Dedifferentiated amniotic fluid mesenchymal stem cell (primary cell): ENCODE measurements at regions not wholly inside any gene's neighbourhood (a gene's known extent, or its start where the extent isn't known, plus 50 kb on each side); places are given as distances from the start of the nearest gene placed in this dataset.

Experiments used
- DNase-seq: peaks from one replicate; pipeline ENCODE4 v3.0.0-alpha.2; 2016; ENCODE audit errors: extremely low spot score

GRCh38 chr17:77419095-77419494, 278.3 kb downstream of the SEC14L1 start:
- no peak for DNase-seq

DNA sequence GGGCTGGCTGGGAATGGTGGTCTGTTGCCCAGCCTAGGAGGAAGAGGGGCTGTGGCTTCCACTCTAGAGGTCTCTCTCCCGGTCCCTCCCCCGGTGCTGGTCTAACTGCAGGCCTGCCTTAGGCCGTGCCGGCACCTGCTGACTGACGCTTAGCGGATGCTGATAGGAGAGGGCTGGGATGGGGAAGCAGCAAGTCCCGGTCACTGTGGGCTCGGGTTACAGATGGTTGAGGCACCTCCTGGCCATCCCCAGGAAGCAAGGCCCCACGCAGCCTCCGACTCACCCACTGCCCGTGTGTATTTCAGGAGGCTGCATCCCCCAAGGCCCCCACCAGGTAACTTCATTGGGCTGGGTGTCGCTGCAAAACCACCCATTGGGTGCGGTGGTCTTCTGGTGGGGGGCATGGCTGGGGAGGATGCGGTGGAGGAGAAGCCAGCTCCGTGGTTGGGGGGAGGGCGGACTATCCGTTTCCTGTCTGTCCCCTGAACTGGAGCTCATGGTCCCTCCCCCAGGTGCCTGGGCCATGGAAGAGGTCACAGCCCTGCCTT, 278.9 kb downstream of the SEC14L1 start:
- no peak for DNase-seq

- DNase-seq, result no peak
These were observed 279.5 kb downstream of the SEC14L1 start for GRCh38 chr17:77420095-77420803.

DNA sequence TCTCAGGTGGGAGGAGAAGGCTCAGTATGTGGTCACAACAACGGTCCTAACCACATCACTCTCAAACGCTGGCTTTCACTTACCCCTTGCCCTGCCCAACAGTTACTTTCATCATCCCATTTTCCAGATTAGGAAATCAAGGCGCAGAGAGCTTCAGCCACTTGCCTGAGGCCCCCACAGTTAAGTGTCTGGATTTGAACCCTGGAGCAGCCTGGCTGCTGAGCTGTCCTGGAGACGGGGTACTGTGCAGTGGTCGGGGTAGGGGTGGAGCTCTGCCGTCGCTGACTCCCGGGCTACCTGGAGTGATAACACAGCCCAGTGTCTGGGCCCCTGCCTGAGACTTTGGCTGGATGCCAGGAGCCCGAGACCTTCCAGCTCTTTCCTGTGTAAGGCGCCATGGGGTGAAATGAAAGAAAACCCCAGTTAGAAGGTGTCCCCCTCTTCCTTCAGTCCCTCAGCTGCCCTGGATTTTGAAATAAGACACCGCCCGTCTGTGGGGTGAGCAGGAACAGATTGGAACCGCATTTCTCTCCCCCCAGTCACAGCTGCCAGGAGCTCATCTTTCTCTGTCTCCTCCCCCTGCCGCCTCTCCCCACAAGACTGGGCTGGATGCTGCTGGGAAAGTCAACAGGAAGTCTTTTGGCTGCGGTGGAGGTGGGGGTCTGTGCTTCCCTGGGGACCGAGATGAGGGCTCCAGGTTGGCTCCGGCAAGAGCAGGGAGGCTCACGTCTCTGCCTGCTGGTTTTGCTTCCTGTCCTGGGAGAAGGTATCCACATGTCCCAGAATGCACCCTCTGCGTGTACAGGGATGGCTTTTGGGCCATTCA, 280.2 kb downstream of the SEC14L1 start:
- DNase-seq, result peak; percentile 59

- no peak for DNase-seq
These were observed 280.8 kb downstream of the SEC14L1 start for GRCh38 chr17:77421630-77421972.

GRCh38 chr17:77422104-77422747, 281.5 kb downstream of the SEC14L1 start:
- no peak for DNase-seq

GRCh38 chr17:77422748-77423113, 282.0 kb downstream of the SEC14L1 start:
- DNase-seq, result no peak

DNA sequence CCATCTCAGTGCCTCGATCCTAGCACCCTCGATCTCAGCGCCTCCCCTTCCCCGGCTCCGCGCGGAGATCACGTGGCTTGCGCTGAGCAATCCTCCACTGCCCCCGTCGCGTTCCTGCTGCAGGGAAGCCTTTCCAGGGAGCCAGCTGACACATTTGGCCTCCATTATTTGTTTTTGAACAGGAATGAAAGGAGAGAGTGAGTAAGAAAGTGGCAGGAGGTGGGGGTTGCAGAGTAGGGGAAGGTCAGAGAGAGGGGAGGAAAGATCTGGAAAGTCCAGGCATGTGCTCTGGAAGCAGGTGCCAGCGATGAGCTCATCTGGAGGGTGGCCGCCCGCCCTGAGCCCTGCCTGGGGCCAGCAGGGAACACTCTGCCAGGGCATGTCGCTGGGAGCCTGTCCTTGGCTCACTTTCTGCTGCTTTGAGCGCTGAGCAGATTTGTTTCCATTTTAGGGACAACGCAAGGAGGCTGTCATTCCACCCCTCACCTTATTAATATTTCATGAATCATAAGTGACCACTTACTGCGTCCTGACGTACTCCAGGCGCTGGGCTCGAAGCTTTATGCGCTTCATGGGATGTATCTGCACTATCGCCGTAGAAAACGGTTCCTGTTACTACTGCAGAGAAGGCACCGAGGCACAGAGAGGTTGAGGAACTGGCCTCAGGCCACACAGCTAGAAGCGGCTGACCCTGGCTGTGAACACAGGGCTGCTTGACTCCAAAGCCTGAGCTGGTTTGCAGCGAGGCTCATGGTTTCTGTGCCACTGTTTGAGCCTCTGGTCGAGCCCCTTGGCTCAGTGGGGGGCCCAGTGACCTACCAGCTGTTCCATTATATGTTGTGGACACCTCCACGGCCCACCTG, 283.1 kb downstream of the SEC14L1 start:
- DNase-seq, result peak; percentile 82

DNA sequence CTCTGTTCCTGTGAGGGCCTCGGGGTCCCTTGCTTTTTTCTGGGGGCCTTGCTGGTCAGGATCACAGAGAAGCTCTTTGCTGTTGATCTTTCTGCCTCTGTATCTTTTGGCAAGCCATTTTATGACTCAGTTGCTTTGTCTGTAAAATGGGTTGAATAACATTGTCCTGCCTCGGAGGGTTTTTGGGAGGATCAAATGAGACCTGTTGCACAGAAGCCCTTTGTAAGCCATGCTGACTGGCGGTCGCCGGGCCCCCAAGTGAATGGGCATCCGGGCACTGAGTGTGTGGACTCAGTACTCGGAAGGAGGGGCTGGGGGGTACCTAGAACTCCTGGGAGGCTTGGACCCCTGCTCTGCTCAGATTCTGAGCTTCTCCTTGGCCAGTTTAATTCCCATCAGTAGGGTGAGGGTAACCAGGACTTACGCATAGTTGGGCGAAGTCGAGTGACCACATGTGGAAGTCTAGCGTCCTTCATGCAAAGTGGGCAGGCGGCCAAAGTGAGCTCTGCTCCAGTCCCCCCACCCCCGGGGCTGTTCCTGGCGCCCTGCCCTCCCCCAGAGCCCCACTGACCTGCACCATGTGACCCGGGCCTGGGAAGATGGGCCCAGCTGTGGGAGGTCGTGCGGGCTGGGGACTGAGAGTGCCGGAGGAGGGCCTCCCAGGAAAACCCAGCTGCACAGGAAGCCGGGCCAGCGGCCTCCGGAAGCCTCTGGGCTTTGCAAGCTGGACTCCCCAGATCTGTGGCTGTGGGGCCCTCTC, 284.0 kb downstream of the SEC14L1 start:
- DNase-seq, result peak; percentile 51

DNA sequence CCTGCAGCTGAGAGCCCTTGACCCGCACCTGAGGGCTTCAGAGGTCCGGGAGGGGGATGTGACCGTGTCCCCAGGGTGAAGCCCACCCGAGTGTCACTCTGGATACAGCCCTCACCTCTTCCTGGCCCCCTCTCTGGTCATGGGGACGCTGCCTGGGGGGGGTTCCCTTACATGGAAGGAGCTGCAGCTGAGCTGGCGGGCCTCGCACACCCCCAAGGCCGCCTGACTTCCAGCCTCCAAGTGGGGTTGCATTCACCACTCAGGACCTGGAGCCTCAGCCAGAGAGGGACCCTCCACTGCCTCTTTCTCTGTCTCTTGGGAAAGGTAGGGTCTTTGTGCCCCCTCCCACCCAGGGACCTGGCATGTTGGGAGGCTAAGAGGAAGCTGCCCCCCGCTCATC, 284.6 kb downstream of the SEC14L1 start:
- DNase-seq, result no peak

DNA sequence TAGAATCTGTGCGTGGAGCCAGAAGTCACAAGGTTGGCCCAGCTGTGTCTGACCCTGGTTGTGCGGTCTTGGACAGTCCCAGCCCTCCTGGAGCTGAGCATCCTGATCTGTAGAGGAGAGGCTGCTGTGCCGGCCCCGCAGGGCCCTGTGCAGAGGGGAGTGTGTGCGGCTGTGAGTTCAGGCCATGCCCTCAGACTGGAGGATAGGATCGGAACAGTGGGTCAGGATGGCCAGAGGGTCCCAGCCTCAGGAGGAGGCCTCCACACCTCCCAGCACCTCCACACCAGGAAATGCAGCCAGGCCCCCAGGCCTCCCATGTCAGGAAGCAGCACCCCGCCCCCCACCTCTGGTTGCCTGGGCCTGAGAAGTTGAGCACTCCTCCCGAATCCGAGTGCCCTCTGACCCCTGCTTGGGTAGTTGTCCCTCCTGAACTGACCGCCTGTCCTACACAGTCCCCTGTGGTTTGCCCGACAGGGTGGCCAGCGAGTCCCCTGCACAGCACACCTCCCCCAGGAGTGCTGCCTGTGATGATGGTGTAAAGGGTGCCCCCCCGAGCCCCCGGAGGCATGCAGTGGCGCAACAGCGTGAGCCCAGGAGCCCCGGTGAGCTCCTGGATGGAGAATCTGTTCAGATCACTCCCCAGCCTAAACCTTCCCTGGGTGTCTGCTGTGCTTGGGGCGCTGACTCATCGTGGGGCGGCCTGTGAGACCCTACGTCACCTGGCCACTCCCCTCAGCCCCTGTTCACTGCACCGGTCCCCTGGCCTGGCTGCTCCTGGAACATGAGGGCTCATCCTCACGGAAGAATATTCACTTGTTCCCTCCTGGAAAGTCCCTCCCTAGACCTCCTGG, 285.2 kb downstream of the SEC14L1 start:
- no peak for DNase-seq

DNA sequence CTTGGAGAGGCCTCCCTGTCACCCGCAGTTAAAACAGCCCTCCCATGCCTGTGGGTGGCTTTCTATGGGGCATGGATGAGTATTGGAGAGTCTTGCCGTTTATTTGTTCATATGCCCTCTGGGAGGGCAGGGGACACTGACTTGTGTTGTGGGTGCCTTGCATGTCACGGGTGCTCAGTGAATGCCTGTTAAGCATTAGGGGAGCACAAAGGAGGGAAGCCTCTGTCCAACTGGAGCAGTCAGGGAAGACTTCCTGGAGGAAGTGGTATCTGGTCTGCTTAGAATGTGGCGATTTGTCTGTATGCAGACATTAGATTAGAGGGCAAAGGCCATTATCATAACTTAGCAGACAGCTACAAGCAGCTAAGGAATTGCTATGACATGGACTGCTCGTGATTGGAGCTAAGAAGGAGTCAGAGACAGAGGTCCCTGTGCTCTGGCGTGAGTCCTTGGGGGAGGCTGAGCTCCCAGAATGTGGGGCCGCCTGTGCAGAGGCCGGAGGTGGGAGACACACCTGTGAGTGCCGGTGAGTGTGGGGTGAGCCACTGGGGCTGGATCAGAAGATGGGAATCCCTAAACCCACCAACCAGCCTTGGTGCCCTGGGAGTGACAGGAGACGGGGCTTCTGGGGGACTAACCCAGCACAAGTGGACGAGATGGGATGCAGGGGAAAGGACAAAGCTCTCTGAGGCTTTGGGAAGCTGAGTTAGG, 286.1 kb downstream of the SEC14L1 start:
- DNase-seq, result no peak

DNA sequence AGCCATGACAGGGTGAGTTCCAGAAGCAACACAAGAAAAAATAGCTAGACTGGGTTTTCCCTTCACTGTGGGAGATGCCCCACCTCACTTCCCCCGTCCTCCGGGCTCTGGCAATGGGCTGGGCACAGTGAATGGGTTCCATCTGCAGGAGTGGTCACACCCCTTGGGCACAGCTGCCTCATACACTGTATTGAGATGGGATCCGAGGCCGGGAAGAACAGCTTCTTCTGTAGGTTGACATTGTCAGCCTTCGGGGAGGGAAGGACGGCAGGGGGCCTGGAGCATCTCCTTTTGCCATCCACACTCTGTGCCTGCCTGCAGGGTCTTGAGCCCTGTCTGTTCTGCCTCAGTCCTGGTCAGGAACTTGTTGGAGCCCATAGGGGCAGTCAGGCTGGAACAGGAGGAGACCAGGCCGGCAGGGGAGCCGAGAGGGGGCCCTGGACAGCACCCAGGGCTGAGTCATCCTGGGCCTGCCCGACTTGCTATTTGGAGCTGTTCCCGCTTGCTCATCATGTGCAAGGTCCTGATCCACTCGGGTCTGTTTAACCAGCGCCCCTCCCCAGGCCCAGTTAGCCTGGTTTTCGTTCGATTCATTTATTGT, 286.7 kb downstream of the SEC14L1 start:
- DNase-seq, result peak; percentile 70

- DNase-seq, result no peak
These were observed 287.4 kb downstream of the SEC14L1 start for GRCh38 chr17:77428020-77428748.

- no peak for DNase-seq
These were observed 288.1 kb downstream of the SEC14L1 start for GRCh38 chr17:77428749-77429368.

- DNase-seq, result no peak
These were observed 288.7 kb downstream of the SEC14L1 start for GRCh38 chr17:77429369-77429968.
